ENCODE measurements at regions not wholly inside any gene's neighbourhood (a gene's known extent, or its start where the extent isn't known, plus 50 kb on each side); places are given as distances from the start of the nearest gene placed in this dataset.

GRCh38 chr12:42990387-42990786 is 400.8 kb upstream of the PRICKLE1 start:
- Histone ChIP-seq H3K9ac (ENCODE audit: low read length) (no peak overlapping the region), H3K79me2 (ENCODE audit: insufficient read depth, low read length) (no peaks in the 10 kb centered on the region)
- FAIRE-seq, result no peak

GRCh38 chr12:42987216-42987650 is 397.7 kb upstream of the PRICKLE1 start:
- no peaks in the 10 kb centered on the region for H3K27me3 Mint-ChIP-seq (ENCODE audit: low read depth, unreplicated experiment)
- Histone ChIP-seq H3K36me3 (ENCODE audit: insufficient read depth, low read length) (no peaks in the 10 kb centered on the region), H3K27ac (ENCODE audit: low read depth, low read length) (no peak overlapping the region), H3K4me2 (ENCODE audit: low read length) (no peak overlapping the region), H2AFZ (ENCODE audit: low read depth, low read length) (peak overlapping the region; percentile 24), H3K4me3 (ENCODE audit: insufficient read depth, low read depth, low read length) (no peak overlapping the region), H3K9ac (ENCODE audit: low read length) (no peak overlapping the region), H3K27me3 (ENCODE audit: insufficient read depth, low read length) (peaks cover 11% of the 10 kb centered on the region), H4K20me1 (ENCODE audit: insufficient read depth, low read length) (no peaks in the 10 kb centered on the region), H3K79me2 (ENCODE audit: insufficient read depth, low read length) (no peaks in the 10 kb centered on the region), H3K9me3 (ENCODE audit: insufficient read depth, low read depth, low read length) (no peaks in the 10 kb centered on the region), H3K4me1 (ENCODE audit: insufficient read depth, low read length) (peaks cover 3% of the 10 kb centered on the region)
- H3K4me3 Mint-ChIP-seq (ENCODE audit: unreplicated experiment), result no peak overlapping the region
- H3K9me3 Mint-ChIP-seq (ENCODE audit: unreplicated experiment), result peaks cover 4% of the 10 kb centered on the region
- DNase-seq (ENCODE audit: low read depth) (peak; percentile 60), FAIRE-seq (no peak)
- TF ChIP-seq EZH2 (IDR thresholded peaks at IDR 0.05; ENCODE audit: insufficient read depth, low read length), result no peak
- no peak for TF ChIP-seq CTCF (IDR thresholded peaks at IDR 0.05; ENCODE audit: insufficient read depth, low read depth, low read length)
- peaks cover 27% of the 10 kb centered on the region for H3K4me1 Mint-ChIP-seq (ENCODE audit: low read depth, unreplicated experiment)
- no peak overlapping the region for H3K27ac Mint-ChIP-seq (ENCODE audit: unreplicated experiment)
- no peaks in the 10 kb centered on the region for H3K36me3 Mint-ChIP-seq (ENCODE audit: low read depth, unreplicated experiment)

More at GRCh38 chr12:42990387-42990786, 400.8 kb upstream of the PRICKLE1 start:
- no peaks in the 10 kb centered on the region for H4K20me1 ChIP-seq (ENCODE audit: insufficient read depth, low read length)
- peaks cover 5% of the 10 kb centered on the region for H3K27me3 Mint-ChIP-seq (ENCODE audit: low read depth, unreplicated experiment)
- no peak for DNase-seq (ENCODE audit: low read depth)
- no peak overlapping the region for H3K27ac ChIP-seq (ENCODE audit: low read depth, low read length)
- H3K4me2 ChIP-seq (ENCODE audit: low read length), result no peak overlapping the region
- no peak overlapping the region for H3K4me3 ChIP-seq (ENCODE audit: insufficient read depth, low read depth, low read length)
- H3K27me3 ChIP-seq (ENCODE audit: insufficient read depth, low read length), result peaks cover 5% of the 10 kb centered on the region
- H3K36me3 ChIP-seq (ENCODE audit: insufficient read depth, low read length), result no peaks in the 10 kb centered on the region
- peaks cover 16% of the 10 kb centered on the region for H3K4me1 Mint-ChIP-seq (ENCODE audit: low read depth, unreplicated experiment)
- H3K4me3 Mint-ChIP-seq (ENCODE audit: unreplicated experiment), result no peak overlapping the region
- peaks cover 3% of the 10 kb centered on the region for H3K4me1 ChIP-seq (ENCODE audit: insufficient read depth, low read length)
- no peak overlapping the region for H2AFZ ChIP-seq (ENCODE audit: low read depth, low read length)
- H3K27ac Mint-ChIP-seq (ENCODE audit: unreplicated experiment), result no peak overlapping the region
- peaks cover 4% of the 10 kb centered on the region for H3K9me3 Mint-ChIP-seq (ENCODE audit: unreplicated experiment)
- no peaks in the 10 kb centered on the region for H3K9me3 ChIP-seq (ENCODE audit: insufficient read depth, low read depth, low read length)
- no peaks in the 10 kb centered on the region for H3K36me3 Mint-ChIP-seq (ENCODE audit: low read depth, unreplicated experiment)
- TF ChIP-seq EZH2 (IDR thresholded peaks at IDR 0.05; ENCODE audit: insufficient read depth, low read length) (no peak), CTCF (IDR thresholded peaks at IDR 0.05; ENCODE audit: insufficient read depth, low read depth, low read length) (no peak)

GRCh38 chr12:42985506-42985905 is 396.0 kb upstream of the PRICKLE1 start:
- H3K9me3 ChIP-seq (ENCODE audit: insufficient read depth, low read depth, low read length), result no peaks in the 10 kb centered on the region
- H3K27ac Mint-ChIP-seq (ENCODE audit: unreplicated experiment), result peak overlapping the region; percentile 36
- H3K4me1 ChIP-seq (ENCODE audit: insufficient read depth, low read length), result peaks cover 3% of the 10 kb centered on the region
- no peak overlapping the region for H2AFZ ChIP-seq (ENCODE audit: low read depth, low read length)
- no peak overlapping the region for H3K4me3 Mint-ChIP-seq (ENCODE audit: unreplicated experiment)
- peaks cover 41% of the 10 kb centered on the region for H3K4me1 Mint-ChIP-seq (ENCODE audit: low read depth, unreplicated experiment)
- H3K36me3 ChIP-seq (ENCODE audit: insufficient read depth, low read length), result no peaks in the 10 kb centered on the region
- H3K79me2 ChIP-seq (ENCODE audit: insufficient read depth, low read length), result no peaks in the 10 kb centered on the region
- FAIRE-seq, result no peak
- H3K36me3 Mint-ChIP-seq (ENCODE audit: low read depth, unreplicated experiment), result no peaks in the 10 kb centered on the region
- H3K27me3 ChIP-seq (ENCODE audit: insufficient read depth, low read length), result peaks cover 8% of the 10 kb centered on the region
- no peak overlapping the region for H3K9ac ChIP-seq (ENCODE audit: low read length)
- H3K9me3 Mint-ChIP-seq (ENCODE audit: unreplicated experiment), result peaks cover 2% of the 10 kb centered on the region
- TF ChIP-seq EZH2 (IDR thresholded peaks at IDR 0.05; ENCODE audit: insufficient read depth, low read length) (no peak), CTCF (IDR thresholded peaks at IDR 0.05; ENCODE audit: insufficient read depth, low read depth, low read length) (no peak)
- H3K4me3 ChIP-seq (ENCODE audit: insufficient read depth, low read depth, low read length), result no peak overlapping the region
- H3K4me2 ChIP-seq (ENCODE audit: low read length), result no peak overlapping the region
- no peaks in the 10 kb centered on the region for H3K27me3 Mint-ChIP-seq (ENCODE audit: low read depth, unreplicated experiment)
- H4K20me1 ChIP-seq (ENCODE audit: insufficient read depth, low read length), result no peaks in the 10 kb centered on the region
- peak; percentile 74 for DNase-seq (ENCODE audit: low read depth)
- H3K27ac ChIP-seq (ENCODE audit: low read depth, low read length), result no peak overlapping the region
